Spleen (tissue), 11 donors: ENCODE measurements at regions not wholly inside any gene's neighbourhood (a gene's known extent, or its start where the extent isn't known, plus 50 kb on each side); places are given as distances from the start of the nearest gene placed in this dataset.

Experiments
- DNase-seq: peaks from one replicate; pipeline ENCODE4 v3.0.0-alpha.2; 2020
- H3K27ac ChIP-seq, 8 donors: fragments of 200-600 bp; sonication (generic) in 7 of 8; 1 replicate in 4 of 8; 2 replicates in 4 of 8; pipeline versions ENCODE4 v1.5.0 to v1.8.0; 2016 to 2021; ENCODE audit warnings: inconsistent platforms in 4 of 8, mild to moderate bottlenecking in 4 of 8, moderate library complexity in 1 of 8
- H3K27me3 ChIP-seq, 7 donors: fragments of 200-600 bp; sonication (generic) in 6 of 7; replicated peaks in 1 of 7; 1 replicate in 4 of 7; 2 replicates in 3 of 7; pipeline versions ENCODE4 v1.5.0 to v1.8.0; 2016 to 2021; ENCODE audit warnings: inconsistent platforms in 3 of 7, mild to moderate bottlenecking in 1 of 7
- H3K36me3 ChIP-seq, 6 donors: fragments of 200-600 bp; sonication (generic) in 5 of 6; 1 replicate in 4 of 6; 2 replicates in 2 of 6; pipeline versions ENCODE4 v1.5.0 to v1.8.0; 2016 to 2021; ENCODE audit warnings: inconsistent platforms in 2 of 6
- H3K4me1 ChIP-seq, 6 donors: fragments of 200-600 bp; sonication (generic) in 5 of 6; 1 replicate in 3 of 6; 2 replicates in 3 of 6; pipeline versions ENCODE4 v1.5.0 to v1.8.0; 2016 to 2021; ENCODE audit warnings: inconsistent platforms in 3 of 6
- H3K4me3 ChIP-seq, 8 donors: fragments of 200-600 bp; sonication (generic) in 7 of 8; 1 replicate in 4 of 8; 2 replicates in 4 of 8; pipeline versions ENCODE4 v1.5.0 to v1.8.0; 2016 to 2021; ENCODE audit warnings: inconsistent platforms in 4 of 8, mild to moderate bottlenecking in 4 of 8, moderate library complexity in 2 of 8
- H3K9me3 ChIP-seq, 8 donors: fragments of 200-600 bp; sonication (generic) in 7 of 8; 1 replicate in 4 of 8; 2 replicates in 4 of 8; pipeline versions ENCODE4 v1.5.0 to v1.8.0; 2016 to 2021; ENCODE audit warnings: inconsistent platforms in 4 of 8
- CTCF ChIP-seq, 11 experiments: fragments of 200-600 bp in 7 of 11; fragments of 450-650 bp in 4 of 11; sonication (generic) in 4 of 11; IDR thresholded peaks in 8 of 11; conservative IDR thresholded peaks in 3 of 11; 1 replicate in 7 of 11; 2 replicates in 4 of 11; pipeline versions ENCODE4 v1.4.0 to v1.8.0; 2016 to 2021; ENCODE audit warnings: antibody characterized with exemption in 11 of 11, inconsistent platforms in 4 of 11, mild to moderate bottlenecking in 1 of 11
- POLR2A ChIP-seq, 3 donors: fragments of 450-650 bp; IDR thresholded peaks; one replicate each; pipeline ENCODE4 v1.5.1; 2017; ENCODE audit warnings: antibody characterized with exemption in 3 of 3, mild to moderate bottlenecking in 1 of 3
- POLR2AphosphoS5 ChIP-seq, 3 donors: sonication (generic); formaldehyde crosslinking; IDR thresholded peaks; one replicate each; pipeline ENCODE4 v1.5.1; 2017; ENCODE audit warnings: antibody characterized with exemption in 3 of 3
- WGBS, 5 donors: extraction: QIAGEN DNeasy Blood & Tissue Kit in 3 of 5; methylation state at CpG; one replicate each; pipeline versions ENCODE4 v1.1.5 to v1.1.7; 2013 to 2018; 5-methylcytosine and 5-hydroxymethylcytosine counted together
- intact Hi-C: fragments of 100-400 bp; cut with DNase I; formaldehyde crosslinking; loops from one replicate; pipeline ENCODE4 v1.15.0; 2023; ENCODE audit warnings: low total_unique reads
- donor health status: healthy with polysubstance abuse.
- donor health status: DM: no; HTN: no; CAD: no; lungs with moderate emphysema.
- donor health status: DM: no; HTN: no; CAD: no.
- donor health status: Bipolar disorder and iron deficiency.
- donor health status: healthy.
- donor health status: DM: no; HTN: no; CAD: no.
- donor health status: DM: yes; HTN: yes; CAD: no.

- H3K4me1 ChIP-seq: peaks cover 25 to 95% (median 60%) of the 10 kb centered on the region in 6 donors
- TF ChIP-seq POLR2AphosphoS5 (IDR thresholded peaks at IDR 0.05) (no peak), POLR2A (IDR thresholded peaks at IDR 0.05) (no peak), CTCF (IDR thresholded peaks at IDR 0.05 in 8 of 11, conservative IDR thresholded peaks at IDR 0.05 in 3 of 11) (no peak)
- H3K27me3 ChIP-seq: peaks cover 0 to 78% (median 29%) of the 10 kb centered on the region in 7 donors
- H3K27ac ChIP-seq: peak overlapping the region in 4 of 8 donors; percentile 8 to 84 (median 73)
- H3K4me3 ChIP-seq: peak overlapping the region in 7 of 8 donors; percentile 28 to 69 (median 44)
- WGBS, 5 donors: 16 to 35% (median 27%) methylated on average over 26 to 38 of the region's 38 CpGs
- DNase-seq: no peak
- intact Hi-C loops: no loop called here
- H3K9me3 ChIP-seq: no peaks in the 10 kb centered on the region
- no peaks in the 10 kb centered on the region for H3K36me3 ChIP-seq
These were observed 57.8 kb upstream of the CIBAR2 start for GRCh38 chr16:85170066-85170491.

- TF ChIP-seq CTCF (IDR thresholded peaks at IDR 0.05 in 8 of 11, conservative IDR thresholded peaks at IDR 0.05 in 3 of 11): no peak
- TF ChIP-seq POLR2A (IDR thresholded peaks at IDR 0.05): no peak
- TF ChIP-seq POLR2AphosphoS5 (IDR thresholded peaks at IDR 0.05): peak in 2 of 3 donors; percentile 20 to 31
- Histone ChIP-seq H3K4me3 (peak overlapping the region in 7 of 8 donors; percentile 28 to 69 (median 44)), H3K27ac (peak overlapping the region in 5 of 8 donors; percentile 69 to 84 (median 77)), H3K27me3 (peaks cover 0 to 81% (median 29%) of the 10 kb centered on the region in 7 donors), H3K4me1 (peaks cover 25 to 95% (median 63%) of the 10 kb centered on the region in 6 donors), H3K36me3 (no peaks in the 10 kb centered on the region), H3K9me3 (no peaks in the 10 kb centered on the region)
- 69 to 75% (median 74%) methylated on average over 9 to 23 of the region's 23 CpGs for WGBS, 5 donors
- no peak for DNase-seq
- intact Hi-C loops: no loop called here
These were observed 58.3 kb upstream of the CIBAR2 start for GRCh38 chr16:85170590-85171003.

GRCh38 chr16:85171004-85171758, 58.9 kb upstream of the CIBAR2 start:
- Histone ChIP-seq H3K4me1 (peaks cover 29 to 95% (median 67%) of the 10 kb centered on the region in 6 donors), H3K27ac (peak overlapping the region in 6 of 8 donors; percentile 60 to 84 (median 75)), H3K27me3 (peaks cover 0 to 87% (median 29%) of the 10 kb centered on the region in 7 donors), H3K4me3 (peak overlapping the region in 7 of 8 donors; percentile 23 to 69 (median 39)), H3K9me3 (no peaks in the 10 kb centered on the region), H3K36me3 (no peaks in the 10 kb centered on the region)
- intact Hi-C loops: no loop called here
- WGBS, 5 donors: 65 to 83% (median 78%) methylated on average over 28 to 44 of the region's 44 CpGs
- TF ChIP-seq POLR2A (IDR thresholded peaks at IDR 0.05) (no peak), CTCF (IDR thresholded peaks at IDR 0.05 in 8 of 11, conservative IDR thresholded peaks at IDR 0.05 in 3 of 11) (no peak), POLR2AphosphoS5 (IDR thresholded peaks at IDR 0.05) (no peak)
- DNase-seq: no peak
